Chondrocyte (in vitro differentiated cells): ENCODE measurements at regions not wholly inside any gene's neighbourhood (a gene's known extent, or its start where the extent isn't known, plus 50 kb on each side); places are given as distances from the start of the nearest gene placed in this dataset.

Source experiments
- DNase-seq: peaks from one replicate; pipeline ENCODE4 v3.0.0; 2021; ENCODE audit warnings: mixed read lengths, low spot score
- H3K27ac Mint-ChIP-seq: one replicate; pipeline ENCODE4 v1.8.0; 2021; ENCODE audit warnings: mild to moderate bottlenecking, moderate library complexity, mixed read lengths; ENCODE audit not compliant: unreplicated experiment
- H3K27me3 Mint-ChIP-seq: 2 replicates; pipeline ENCODE4 v1.8.0; 2021; ENCODE audit warnings: low read depth, mixed read lengths
- H3K36me3 Mint-ChIP-seq: 2 replicates; pipeline ENCODE4 v1.8.0; 2021; ENCODE audit warnings: low read depth, mixed read lengths
- H3K4me1 Mint-ChIP-seq: 2 replicates; pipeline ENCODE4 v1.8.0; 2021; ENCODE audit warnings: low read depth, mild to moderate bottlenecking, mixed read lengths
- H3K4me3 Mint-ChIP-seq: one replicate; pipeline ENCODE4 v1.8.0; 2021; ENCODE audit warnings: mild to moderate bottlenecking, moderate library complexity, mixed read lengths; ENCODE audit not compliant: unreplicated experiment
- H3K9me3 Mint-ChIP-seq: 2 replicates; pipeline ENCODE4 v1.8.0; 2021; ENCODE audit warnings: low read depth, mixed read lengths
- TF ChIP-seq, protein P1 (sequence below): fragments of 200-600 bp; sonication (generic); IDR thresholded peaks from 2 replicates; pipeline ENCODE4 v1.5.0; 2021; ENCODE audit warnings: antibody characterized with exemption, mild to moderate bottlenecking, moderate library complexity

- DNase-seq, result no peak
- Mint-ChIP-seq H3K27ac (no peak overlapping the region), H3K27me3 (peaks cover 18% of the 10 kb centered on the region), H3K4me3 (no peak overlapping the region), H3K9me3 (peaks cover 15% of the 10 kb centered on the region), H3K4me1 (no peaks in the 10 kb centered on the region), H3K36me3 (peaks cover 3% of the 10 kb centered on the region)
- TF ChIP-seq, protein P1, sequence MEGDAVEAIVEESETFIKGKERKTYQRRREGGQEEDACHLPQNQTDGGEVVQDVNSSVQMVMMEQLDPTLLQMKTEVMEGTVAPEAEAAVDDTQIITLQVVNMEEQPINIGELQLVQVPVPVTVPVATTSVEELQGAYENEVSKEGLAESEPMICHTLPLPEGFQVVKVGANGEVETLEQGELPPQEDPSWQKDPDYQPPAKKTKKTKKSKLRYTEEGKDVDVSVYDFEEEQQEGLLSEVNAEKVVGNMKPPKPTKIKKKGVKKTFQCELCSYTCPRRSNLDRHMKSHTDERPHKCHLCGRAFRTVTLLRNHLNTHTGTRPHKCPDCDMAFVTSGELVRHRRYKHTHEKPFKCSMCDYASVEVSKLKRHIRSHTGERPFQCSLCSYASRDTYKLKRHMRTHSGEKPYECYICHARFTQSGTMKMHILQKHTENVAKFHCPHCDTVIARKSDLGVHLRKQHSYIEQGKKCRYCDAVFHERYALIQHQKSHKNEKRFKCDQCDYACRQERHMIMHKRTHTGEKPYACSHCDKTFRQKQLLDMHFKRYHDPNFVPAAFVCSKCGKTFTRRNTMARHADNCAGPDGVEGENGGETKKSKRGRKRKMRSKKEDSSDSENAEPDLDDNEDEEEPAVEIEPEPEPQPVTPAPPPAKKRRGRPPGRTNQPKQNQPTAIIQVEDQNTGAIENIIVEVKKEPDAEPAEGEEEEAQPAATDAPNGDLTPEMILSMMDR, result no peak
These were observed 235.2 kb upstream of the MSX2 start for GRCh38 chr5:174489215-174489614.

DNA sequence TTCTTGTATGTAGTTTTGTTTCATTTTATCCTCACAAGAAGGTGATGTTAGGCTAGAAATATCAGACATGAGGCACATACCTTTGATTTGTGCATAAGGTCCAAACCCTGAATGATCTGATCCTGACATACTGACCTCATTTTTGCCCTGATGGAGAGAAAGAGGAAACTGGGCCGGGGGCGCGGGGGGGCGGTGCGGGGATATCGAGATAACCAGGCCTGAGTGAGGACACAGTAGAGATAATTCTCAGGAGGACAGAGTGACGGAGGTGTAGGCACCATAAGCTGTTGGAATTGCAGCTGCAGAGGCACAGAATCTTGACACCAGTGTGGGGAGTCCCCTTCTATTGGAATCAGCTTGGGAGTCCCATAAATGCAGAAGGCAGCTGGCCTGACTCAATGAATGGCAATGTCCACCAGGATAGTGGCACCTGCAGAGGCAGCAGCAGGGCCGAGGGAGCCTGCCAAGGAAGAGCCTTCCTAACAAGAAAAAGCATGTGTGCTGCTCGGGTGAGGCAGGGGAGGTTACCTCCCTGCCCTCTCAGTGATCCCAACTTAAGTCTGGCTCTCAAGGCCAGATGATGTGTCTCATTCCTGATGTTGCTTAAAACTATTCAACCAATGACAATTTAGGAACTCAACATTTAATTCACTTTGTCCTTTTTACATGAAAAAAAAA lies 234.3 kb upstream of the MSX2 start:
- Mint-ChIP-seq H3K4me3 (no peak overlapping the region), H3K27me3 (peaks cover 16% of the 10 kb centered on the region), H3K27ac (no peak overlapping the region), H3K4me1 (no peaks in the 10 kb centered on the region), H3K9me3 (peaks cover 10% of the 10 kb centered on the region), H3K36me3 (peaks cover 2% of the 10 kb centered on the region)
- no peak for DNase-seq
- TF ChIP-seq, protein P1, result no peak

GRCh38 chr5:174490728-174491127 lies 233.7 kb upstream of the MSX2 start:
- no peak for DNase-seq
- TF ChIP-seq, protein P1, result no peak
- H3K4me3 Mint-ChIP-seq, result no peak overlapping the region
- peaks cover 15% of the 10 kb centered on the region for H3K27me3 Mint-ChIP-seq
- H3K27ac Mint-ChIP-seq, result no peak overlapping the region
- peaks cover 2% of the 10 kb centered on the region for H3K36me3 Mint-ChIP-seq
- peaks cover 6% of the 10 kb centered on the region for H3K9me3 Mint-ChIP-seq
- no peaks in the 10 kb centered on the region for H3K4me1 Mint-ChIP-seq

GRCh38 chr5:174491265-174491664 lies 233.1 kb upstream of the MSX2 start:
- H3K27me3 Mint-ChIP-seq, result peaks cover 10% of the 10 kb centered on the region
- no peak overlapping the region for H3K4me3 Mint-ChIP-seq
- no peaks in the 10 kb centered on the region for H3K36me3 Mint-ChIP-seq
- H3K9me3 Mint-ChIP-seq, result peaks cover 2% of the 10 kb centered on the region
- no peak for DNase-seq
- TF ChIP-seq, protein P1, result no peak
- H3K27ac Mint-ChIP-seq, result no peak overlapping the region
- no peaks in the 10 kb centered on the region for H3K4me1 Mint-ChIP-seq

DNA sequence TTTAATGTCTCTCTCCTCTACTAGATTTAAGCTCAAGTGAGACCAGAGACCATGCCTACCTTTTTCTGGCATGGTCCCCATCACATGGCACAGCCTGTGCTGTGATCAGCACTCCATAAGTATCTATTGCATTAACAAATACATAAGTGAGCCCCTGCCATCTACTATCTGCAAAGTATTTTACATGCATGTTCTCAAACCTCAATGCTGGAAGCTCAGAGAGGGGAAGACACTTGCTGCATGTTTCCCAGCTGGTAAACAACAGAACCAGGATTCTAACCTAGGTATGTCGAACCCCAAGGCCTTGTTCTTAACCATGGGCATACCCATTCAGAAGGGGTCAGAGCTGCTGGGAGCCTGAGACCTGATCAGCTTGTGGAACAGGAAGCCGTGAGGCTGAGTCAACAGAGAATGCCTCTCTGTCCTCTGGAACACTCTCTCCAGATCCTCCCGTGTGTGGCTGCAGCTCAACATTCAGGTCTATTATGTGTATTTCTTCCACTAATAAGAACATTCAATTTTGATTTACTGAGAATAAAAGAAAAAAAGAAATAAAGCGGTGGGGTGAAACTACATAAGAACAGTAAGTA lies 232.5 kb upstream of the MSX2 start:
- TF ChIP-seq, protein P1, result no peak
- Mint-ChIP-seq H3K4me1 (no peaks in the 10 kb centered on the region), H3K9me3 (no peaks in the 10 kb centered on the region), H3K36me3 (no peaks in the 10 kb centered on the region), H3K27ac (no peak overlapping the region), H3K4me3 (no peak overlapping the region), H3K27me3 (peaks cover 10% of the 10 kb centered on the region)
- no peak for DNase-seq
